ENCODE measurements at regions not wholly inside any gene's neighbourhood (a gene's known extent, or its start where the extent isn't known, plus 50 kb on each side); places are given as distances from the start of the nearest gene placed in this dataset.

- Histone ChIP-seq H3K4me1 (ENCODE audit: insufficient read depth, low read length) (no peaks in the 10 kb centered on the region), H3K36me3 (ENCODE audit: insufficient read depth, low read length) (no peaks in the 10 kb centered on the region), H3K4me3 (ENCODE audit: low read depth in 1 of 2, low read length in 2 of 2) (no peak overlapping the region), H3K27me3 (ENCODE audit: control insufficient read depth in 1 of 2, insufficient read depth in 2 of 2, low read length in 2 of 2) (no peaks in the 10 kb centered on the region), H3K9ac (ENCODE audit: low read length) (no peak overlapping the region), H3K9me3 (ENCODE audit: low read length) (peaks cover 7% of the 10 kb centered on the region), H3K27ac (ENCODE audit: low read depth, low read length) (no peak overlapping the region)
Observed at GRCh38 chr5:2194236-2194555, 311.5 kb upstream of the IRX4 start.

- no peaks in the 10 kb centered on the region for H3K4me1 ChIP-seq (ENCODE audit: insufficient read depth, low read length)
- H3K27ac ChIP-seq (ENCODE audit: low read depth, low read length): no peak overlapping the region
- no peak overlapping the region for H3K4me3 ChIP-seq (ENCODE audit: low read depth in 1 of 2, low read length in 2 of 2)
- H3K27me3 ChIP-seq (ENCODE audit: control insufficient read depth in 1 of 2, insufficient read depth in 2 of 2, low read length in 2 of 2): no peaks in the 10 kb centered on the region
- no peak overlapping the region for H3K9ac ChIP-seq (ENCODE audit: low read length)
- H3K9me3 ChIP-seq (ENCODE audit: low read length): peaks cover 7% of the 10 kb centered on the region
- no peaks in the 10 kb centered on the region for H3K36me3 ChIP-seq (ENCODE audit: insufficient read depth, low read length)
Observed at GRCh38 chr5:2193542-2194235, 311.0 kb upstream of the IRX4 start.

GRCh38 chr5:2193142-2193541 is 310.4 kb upstream of the IRX4 start:
- Histone ChIP-seq H3K36me3 (ENCODE audit: insufficient read depth, low read length) (no peaks in the 10 kb centered on the region), H3K4me1 (ENCODE audit: insufficient read depth, low read length) (no peaks in the 10 kb centered on the region), H3K9me3 (ENCODE audit: low read length) (peaks cover 7% of the 10 kb centered on the region), H3K27me3 (ENCODE audit: control insufficient read depth in 1 of 2, insufficient read depth in 2 of 2, low read length in 2 of 2) (no peaks in the 10 kb centered on the region), H3K27ac (ENCODE audit: low read depth, low read length) (no peak overlapping the region), H3K9ac (ENCODE audit: low read length) (no peak overlapping the region), H3K4me3 (ENCODE audit: low read depth in 1 of 2, low read length in 2 of 2) (no peak overlapping the region)

- no peak overlapping the region for H3K4me3 ChIP-seq (ENCODE audit: low read depth in 1 of 2, low read length in 2 of 2)
Observed at GRCh38 chr5:2192496-2192895, 309.8 kb upstream of the IRX4 start.

GRCh38 chr5:2191972-2192371 is 309.2 kb upstream of the IRX4 start:
- Histone ChIP-seq H3K4me1 (ENCODE audit: insufficient read depth, low read length) (no peaks in the 10 kb centered on the region), H3K27me3 (ENCODE audit: control insufficient read depth in 1 of 2, insufficient read depth in 2 of 2, low read length in 2 of 2) (no peaks in the 10 kb centered on the region), H3K9me3 (ENCODE audit: low read length) (peaks cover 7% of the 10 kb centered on the region), H3K27ac (ENCODE audit: low read depth, low read length) (no peak overlapping the region), H3K9ac (ENCODE audit: low read length) (no peak overlapping the region), H3K36me3 (ENCODE audit: insufficient read depth, low read length) (no peaks in the 10 kb centered on the region), H3K4me3 (ENCODE audit: low read depth in 1 of 2, low read length in 2 of 2) (no peak overlapping the region)

More at GRCh38 chr5:2192496-2192895, 309.8 kb upstream of the IRX4 start:
- H3K36me3 ChIP-seq (ENCODE audit: insufficient read depth, low read length): no peaks in the 10 kb centered on the region
- H3K9ac ChIP-seq (ENCODE audit: low read length): no peak overlapping the region
- no peak overlapping the region for H3K27ac ChIP-seq (ENCODE audit: low read depth, low read length)
- no peaks in the 10 kb centered on the region for H3K4me1 ChIP-seq (ENCODE audit: insufficient read depth, low read length)
- H3K27me3 ChIP-seq (ENCODE audit: control insufficient read depth in 1 of 2, insufficient read depth in 2 of 2, low read length in 2 of 2): no peaks in the 10 kb centered on the region
- H3K9me3 ChIP-seq (ENCODE audit: low read length): peaks cover 7% of the 10 kb centered on the region

- H3K9me3 ChIP-seq (ENCODE audit: low read length): peaks cover 6% of the 10 kb centered on the region
Observed at GRCh38 chr5:2190549-2190948, 307.8 kb upstream of the IRX4 start.

GRCh38 chr5:2188661-2189060 is 305.9 kb upstream of the IRX4 start:
- H3K4me3 ChIP-seq (ENCODE audit: low read depth in 1 of 2, low read length in 2 of 2): no peak overlapping the region
- no peak overlapping the region for H3K27ac ChIP-seq (ENCODE audit: low read depth, low read length)
- no peaks in the 10 kb centered on the region for H3K4me1 ChIP-seq (ENCODE audit: insufficient read depth, low read length)
- no peaks in the 10 kb centered on the region for H3K36me3 ChIP-seq (ENCODE audit: insufficient read depth, low read length)
- H3K27me3 ChIP-seq (ENCODE audit: control insufficient read depth in 1 of 2, insufficient read depth in 2 of 2, low read length in 2 of 2): no peaks in the 10 kb centered on the region
- H3K9ac ChIP-seq (ENCODE audit: low read length): no peak overlapping the region
- H3K9me3 ChIP-seq (ENCODE audit: low read length): no peaks in the 10 kb centered on the region

More at GRCh38 chr5:2190549-2190948, 307.8 kb upstream of the IRX4 start:
- H3K36me3 ChIP-seq (ENCODE audit: insufficient read depth, low read length): no peaks in the 10 kb centered on the region
- no peaks in the 10 kb centered on the region for H3K27me3 ChIP-seq (ENCODE audit: control insufficient read depth in 1 of 2, insufficient read depth in 2 of 2, low read length in 2 of 2)
- H3K4me3 ChIP-seq (ENCODE audit: low read depth in 1 of 2, low read length in 2 of 2): no peak overlapping the region
- H3K4me1 ChIP-seq (ENCODE audit: insufficient read depth, low read length): no peaks in the 10 kb centered on the region
- H3K9ac ChIP-seq (ENCODE audit: low read length): no peak overlapping the region
- H3K27ac ChIP-seq (ENCODE audit: low read depth, low read length): no peak overlapping the region

GRCh38 chr5:2188137-2188536 is 305.4 kb upstream of the IRX4 start:
- Histone ChIP-seq H3K27ac (ENCODE audit: low read depth, low read length) (no peak overlapping the region), H3K9me3 (ENCODE audit: low read length) (no peaks in the 10 kb centered on the region), H3K36me3 (ENCODE audit: insufficient read depth, low read length) (no peaks in the 10 kb centered on the region), H3K4me1 (ENCODE audit: insufficient read depth, low read length) (no peaks in the 10 kb centered on the region), H3K27me3 (ENCODE audit: control insufficient read depth in 1 of 2, insufficient read depth in 2 of 2, low read length in 2 of 2) (no peaks in the 10 kb centered on the region), H3K4me3 (ENCODE audit: low read depth in 1 of 2, low read length in 2 of 2) (no peak overlapping the region), H3K9ac (ENCODE audit: low read length) (no peak overlapping the region)

- Histone ChIP-seq H3K9ac (ENCODE audit: low read length) (no peak overlapping the region), H3K4me3 (ENCODE audit: low read depth in 1 of 2, low read length in 2 of 2) (no peak overlapping the region), H3K27ac (ENCODE audit: low read depth, low read length) (no peak overlapping the region)
Observed at GRCh38 chr5:2187687-2188086, 305.0 kb upstream of the IRX4 start.

GRCh38 chr5:2187156-2187555 is 304.4 kb upstream of the IRX4 start:
- Histone ChIP-seq H3K9me3 (ENCODE audit: low read length) (no peaks in the 10 kb centered on the region), H3K4me1 (ENCODE audit: insufficient read depth, low read length) (no peaks in the 10 kb centered on the region), H3K27me3 (ENCODE audit: control insufficient read depth in 1 of 2, insufficient read depth in 2 of 2, low read length in 2 of 2) (no peaks in the 10 kb centered on the region), H3K9ac (ENCODE audit: low read length) (no peak overlapping the region), H3K4me3 (ENCODE audit: low read depth in 1 of 2, low read length in 2 of 2) (no peak overlapping the region), H3K36me3 (ENCODE audit: insufficient read depth, low read length) (no peaks in the 10 kb centered on the region), H3K27ac (ENCODE audit: low read depth, low read length) (no peak overlapping the region)

More at GRCh38 chr5:2187687-2188086, 305.0 kb upstream of the IRX4 start:
- no peaks in the 10 kb centered on the region for H3K27me3 ChIP-seq (ENCODE audit: control insufficient read depth in 1 of 2, insufficient read depth in 2 of 2, low read length in 2 of 2)
- H3K9me3 ChIP-seq (ENCODE audit: low read length): no peaks in the 10 kb centered on the region
- H3K4me1 ChIP-seq (ENCODE audit: insufficient read depth, low read length): no peaks in the 10 kb centered on the region
- H3K36me3 ChIP-seq (ENCODE audit: insufficient read depth, low read length): no peaks in the 10 kb centered on the region

- Histone ChIP-seq H3K9me3 (ENCODE audit: low read length) (no peaks in the 10 kb centered on the region), H3K9ac (ENCODE audit: low read length) (no peak overlapping the region), H3K4me3 (ENCODE audit: low read depth in 1 of 2, low read length in 2 of 2) (no peak overlapping the region), H3K27me3 (ENCODE audit: control insufficient read depth in 1 of 2, insufficient read depth in 2 of 2, low read length in 2 of 2) (no peaks in the 10 kb centered on the region), H3K36me3 (ENCODE audit: insufficient read depth, low read length) (no peaks in the 10 kb centered on the region), H3K4me1 (ENCODE audit: insufficient read depth, low read length) (no peaks in the 10 kb centered on the region), H3K27ac (ENCODE audit: low read depth, low read length) (no peak overlapping the region)
Observed at GRCh38 chr5:2186472-2187015, 303.8 kb upstream of the IRX4 start.
